ENCODE measurements at regions not wholly inside any gene's neighbourhood (a gene's known extent, or its start where the extent isn't known, plus 50 kb on each side); places are given as distances from the start of the nearest gene placed in this dataset.
"Not testable (repeated sequence)": the region's sequence is repeated elsewhere in the genome, so short reads cannot be mapped to it uniquely, and the experiment has no call there.

GRCh38 chr2:109669731-109670130, 55.6 kb downstream of the SOWAHC start:
- DNase-seq (ENCODE audit: low spot score): no peak

GRCh38 chr2:109670556-109671411, 56.6 kb downstream of the SOWAHC start:
- no peak for DNase-seq (ENCODE audit: low spot score)

- DNase-seq (ENCODE audit: low spot score): no peak
These were observed 60.9 kb downstream of the SOWAHC start for GRCh38 chr2:109674894-109675534.

- no peak for DNase-seq (ENCODE audit: low spot score)
These were observed 61.6 kb downstream of the SOWAHC start for GRCh38 chr2:109675666-109676345.

- DNase-seq (ENCODE audit: low spot score): no peak
These were observed 62.3 kb downstream of the SOWAHC start for GRCh38 chr2:109676346-109676902.

GRCh38 chr2:109677121-109677731, 63.1 kb downstream of the SOWAHC start:
- not testable (repeated sequence) for DNase-seq (ENCODE audit: low spot score)

GRCh38 chr2:109677835-109678580, 63.8 kb downstream of the SOWAHC start:
- no peak for DNase-seq (ENCODE audit: low spot score)

GRCh38 chr2:109678724-109679201, 64.6 kb downstream of the SOWAHC start:
- DNase-seq (ENCODE audit: low spot score): not testable (repeated sequence)

GRCh38 chr2:109679225-109679624, 65.1 kb downstream of the SOWAHC start:
- no peak for DNase-seq (ENCODE audit: low spot score)

- no peak for DNase-seq (ENCODE audit: low spot score)
These were observed 65.5 kb downstream of the SOWAHC start for GRCh38 chr2:109679626-109680025.

- DNase-seq (ENCODE audit: low spot score): no peak
These were observed 66.5 kb downstream of the SOWAHC start for GRCh38 chr2:109680523-109681297.

- DNase-seq (ENCODE audit: low spot score): no peak
These were observed 67.6 kb downstream of the SOWAHC start for GRCh38 chr2:109681633-109682380.

- no peak for DNase-seq (ENCODE audit: low spot score)
These were observed 69.3 kb downstream of the SOWAHC start for GRCh38 chr2:109683452-109683851.

- no peak for DNase-seq (ENCODE audit: low spot score)
These were observed 71.3 kb downstream of the SOWAHC start for GRCh38 chr2:109685453-109685852.

- DNase-seq (ENCODE audit: low spot score): no peak
These were observed 72.8 kb downstream of the SOWAHC start for GRCh38 chr2:109686921-109687320.

GRCh38 chr2:109689182-109689930, 75.2 kb downstream of the SOWAHC start:
- no peak for DNase-seq (ENCODE audit: low spot score)

GRCh38 chr2:109689973-109690372, 75.8 kb downstream of the SOWAHC start:
- DNase-seq (ENCODE audit: low spot score): no peak

GRCh38 chr2:109690457-109690821, 76.3 kb downstream of the SOWAHC start:
- no peak for DNase-seq (ENCODE audit: low spot score)

Data from hepatic stellate cell (primary cell).